Stimulated activated CD4-positive, alpha-beta T cell treated with anti-CD3 and anti-CD28 coated beads, Interleukin-1b, Interleukin-23, amount 100 ng/mL, for 24 hours (primary cell): ENCODE measurements at regions not wholly inside any gene's neighbourhood (a gene's known extent, or its start where the extent isn't known, plus 50 kb on each side); places are given as distances from the start of the nearest gene placed in this dataset.

ENCODE experiments used
- DNase-seq, 4 experiments: peaks; one replicate each; pipeline ENCODE4 v3.0.0-alpha.2; 2020; ENCODE audit warnings: low read depth in 4 of 4, low spot score in 1 of 4

DNA sequence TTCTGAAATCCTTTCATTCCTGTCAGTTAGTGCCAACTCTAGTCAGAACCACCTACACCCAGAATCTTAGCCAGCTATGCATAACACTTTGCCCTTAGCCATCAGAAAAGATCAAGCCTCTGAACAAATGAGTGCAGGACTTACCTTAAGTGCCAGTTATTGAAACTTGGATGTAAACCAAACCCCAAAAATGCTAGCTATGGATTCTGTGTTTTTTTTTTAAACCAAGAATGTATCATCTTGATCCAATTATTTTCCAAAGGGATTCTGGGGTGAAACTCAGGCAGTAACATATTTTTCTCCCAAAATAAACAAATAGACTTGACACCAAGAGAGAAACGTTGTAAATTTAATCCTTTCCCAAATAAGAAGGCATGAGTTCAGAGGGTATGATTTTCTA lies 538.6 kb upstream of the ADAMTS5 start:
- no peak for DNase-seq

- DNase-seq, result no peak
Observed at GRCh38 chr21:27502801-27503200, 535.9 kb upstream of the ADAMTS5 start.

DNA sequence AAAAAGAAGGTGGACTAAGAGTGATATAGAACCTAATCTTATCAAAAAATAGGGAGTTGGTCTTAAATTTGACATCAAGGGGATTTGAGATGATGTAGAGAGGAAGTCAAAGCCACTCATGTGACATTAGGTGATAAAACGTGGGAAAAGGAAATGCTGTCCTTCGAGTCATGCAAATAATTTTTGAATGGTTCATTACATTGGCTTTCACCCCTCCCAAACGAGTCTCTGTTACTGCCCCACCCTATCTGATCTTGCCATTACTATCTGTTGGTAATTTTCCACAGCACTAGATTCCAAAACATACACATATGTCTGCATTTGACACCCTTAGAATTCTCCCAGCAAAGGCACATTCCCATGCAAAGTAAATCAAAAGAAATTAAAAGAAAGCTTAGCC lies 531.1 kb upstream of the ADAMTS5 start:
- no peak for DNase-seq

GRCh38 chr21:27495836-27496235 lies 528.9 kb upstream of the ADAMTS5 start:
- DNase-seq, result no peak

GRCh38 chr21:27493542-27493941 lies 526.7 kb upstream of the ADAMTS5 start:
- DNase-seq, result no peak

- no peak for DNase-seq
Observed at GRCh38 chr21:27487676-27488075, 520.8 kb upstream of the ADAMTS5 start.

DNA sequence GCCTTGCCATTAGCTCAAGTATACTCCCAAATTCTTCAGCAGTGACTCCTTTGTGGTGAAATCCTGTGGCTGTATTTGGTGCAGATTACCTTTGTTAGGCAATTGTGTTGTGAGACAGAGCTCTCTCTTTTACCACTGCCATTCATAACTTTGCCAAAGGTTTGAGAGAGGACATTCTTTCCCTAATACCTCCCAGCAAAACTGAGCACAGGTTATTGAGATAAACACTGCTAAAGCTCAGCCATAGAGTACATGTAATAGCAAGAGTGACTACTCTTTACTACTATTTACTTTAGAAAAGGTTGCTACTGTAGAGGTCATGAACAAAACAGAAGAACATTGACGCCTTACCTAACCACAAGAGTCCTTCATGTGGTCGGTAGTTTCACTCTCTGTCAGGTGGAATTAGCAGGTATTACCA lies 514.0 kb upstream of the ADAMTS5 start:
- no peak for DNase-seq

DNA sequence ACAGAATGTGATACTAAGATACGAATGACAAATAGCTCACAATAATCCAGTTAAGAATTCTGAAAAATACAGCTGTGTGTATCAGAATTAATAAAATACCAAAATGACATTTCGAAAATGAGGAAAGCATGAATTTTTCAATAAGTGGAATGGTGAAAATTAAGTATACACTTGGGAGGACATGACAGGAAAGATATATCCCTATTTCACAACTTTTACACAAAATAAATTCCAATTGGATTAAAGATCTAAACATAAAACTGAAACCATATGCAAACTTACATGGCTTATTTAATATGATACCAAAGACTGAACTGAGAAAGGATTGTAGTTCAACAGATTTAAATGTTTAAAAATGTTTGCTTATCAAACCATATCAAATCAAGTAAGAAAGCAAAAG lies 510.4 kb upstream of the ADAMTS5 start:
- no peak for DNase-seq

- DNase-seq, result no peak
Observed at GRCh38 chr21:27476696-27477095, 509.8 kb upstream of the ADAMTS5 start.

GRCh38 chr21:27475363-27475955 lies 508.6 kb upstream of the ADAMTS5 start:
- DNase-seq, result no peak

- no peak for DNase-seq
Observed at GRCh38 chr21:27467366-27467765, 500.5 kb upstream of the ADAMTS5 start.

DNA sequence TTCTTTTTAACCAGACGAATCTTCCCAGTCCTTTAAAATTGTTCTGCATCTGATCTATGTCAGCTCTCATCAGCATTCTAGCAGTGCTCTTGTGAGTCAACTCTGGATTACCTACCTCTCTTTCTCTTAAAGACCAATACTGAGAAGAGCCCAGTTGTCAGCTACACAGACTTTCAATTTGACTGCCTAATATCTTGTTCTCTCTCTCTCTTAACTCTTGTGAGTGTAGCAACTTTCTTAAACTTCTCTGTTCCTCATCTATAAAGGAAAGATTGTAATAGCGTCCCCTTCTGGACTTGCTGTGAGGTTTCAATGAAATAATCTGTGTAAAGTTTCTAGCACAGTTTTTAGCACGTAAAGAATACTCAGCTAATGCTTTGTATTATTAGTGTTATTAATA lies 499.3 kb upstream of the ADAMTS5 start:
- DNase-seq, result no peak

GRCh38 chr21:27464648-27465047 lies 497.8 kb upstream of the ADAMTS5 start:
- DNase-seq, result no peak

DNA sequence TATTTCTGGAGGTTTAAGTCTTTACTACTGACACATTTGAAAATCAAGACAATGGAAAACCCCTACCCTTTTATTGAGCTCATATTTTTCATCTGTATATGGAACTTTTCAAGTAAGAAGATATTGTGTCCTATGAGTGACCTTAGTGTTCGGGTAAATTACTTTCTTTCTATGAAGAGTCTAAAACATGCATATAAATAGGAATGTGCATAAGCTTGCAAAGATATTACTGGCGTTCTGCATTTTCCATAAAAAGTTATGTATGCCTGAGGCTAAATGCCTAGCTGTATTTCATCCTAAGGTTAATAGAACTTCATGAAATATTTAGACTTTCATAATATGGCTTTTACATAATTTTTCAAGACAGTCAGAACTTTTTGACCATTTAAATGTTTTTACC lies 495.8 kb upstream of the ADAMTS5 start:
- DNase-seq, result no peak

DNA sequence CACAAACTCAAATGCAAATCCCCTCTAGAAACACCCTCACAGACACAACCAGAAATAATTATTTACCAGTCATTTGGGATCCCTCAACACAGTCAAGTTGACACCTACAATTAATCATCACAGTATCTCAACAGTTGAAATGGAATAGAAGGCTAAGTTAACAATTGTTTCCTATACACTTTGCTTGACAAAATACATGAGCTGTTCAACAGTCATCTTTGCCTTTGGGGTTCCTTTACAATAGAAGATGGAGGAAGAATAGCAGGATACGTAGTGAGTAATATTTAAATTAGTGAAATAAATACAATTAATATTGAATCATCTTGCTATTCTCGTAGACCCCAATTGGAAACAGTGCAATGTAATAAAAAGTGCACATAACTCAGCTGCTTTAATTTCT lies 487.3 kb upstream of the ADAMTS5 start:
- DNase-seq, result no peak

GRCh38 chr21:27451116-27451515 lies 484.2 kb upstream of the ADAMTS5 start:
- DNase-seq, result no peak

GRCh38 chr21:27450216-27450615 lies 483.3 kb upstream of the ADAMTS5 start:
- no peak for DNase-seq

- no peak for DNase-seq
Observed at GRCh38 chr21:27448960-27449359, 482.1 kb upstream of the ADAMTS5 start.

- DNase-seq, result no peak
Observed at GRCh38 chr21:27447843-27448242, 481.0 kb upstream of the ADAMTS5 start.

GRCh38 chr21:27429710-27430341 lies 462.9 kb upstream of the ADAMTS5 start:
- no peak for DNase-seq

DNA sequence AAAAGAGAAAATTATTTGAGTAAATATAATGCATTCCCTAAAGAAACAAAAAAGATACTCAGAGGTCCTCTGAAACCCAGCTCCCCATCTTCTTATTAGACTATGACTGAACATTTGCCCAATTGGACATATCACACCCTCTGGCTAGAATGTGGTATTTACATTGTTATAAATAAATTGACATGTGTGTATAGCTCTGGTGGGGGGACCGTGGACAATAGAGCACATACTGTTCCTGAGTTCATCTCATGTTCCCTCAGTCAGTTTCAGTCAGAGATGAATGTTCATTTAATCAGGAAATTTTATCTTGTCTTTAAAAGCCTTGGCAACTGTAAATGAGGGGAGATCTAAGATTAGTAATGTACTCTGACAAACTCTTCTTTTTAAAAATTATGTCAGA lies 459.3 kb upstream of the ADAMTS5 start:
- DNase-seq, result no peak

DNA sequence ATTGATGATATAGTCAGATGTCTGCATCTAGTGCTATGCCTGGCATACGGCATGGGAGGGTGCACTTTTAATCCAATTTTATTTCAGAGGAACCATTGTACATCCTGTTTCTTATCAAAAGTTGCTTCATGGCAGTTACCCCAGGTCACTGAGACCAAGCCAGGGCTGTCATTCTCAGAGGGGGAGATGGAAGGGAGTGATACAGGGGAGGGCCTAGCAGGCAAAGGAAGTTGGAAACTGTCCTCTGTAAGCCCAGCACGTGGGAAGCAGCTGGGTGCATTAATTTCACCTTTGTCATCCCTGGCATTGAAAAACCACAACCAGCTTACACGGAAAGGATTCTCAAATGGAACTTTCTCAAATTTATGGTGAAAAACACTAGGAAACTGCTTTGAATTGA lies 458.7 kb upstream of the ADAMTS5 start:
- DNase-seq, result no peak

- no peak for DNase-seq
Observed at GRCh38 chr21:27425172-27425571, 458.3 kb upstream of the ADAMTS5 start.
